AG08395 (cell line): ENCODE measurements at regions not wholly inside any gene's neighbourhood (a gene's known extent, or its start where the extent isn't known, plus 50 kb on each side); places are given as distances from the start of the nearest gene placed in this dataset.

Experiments used
- DNase-seq: peaks from one replicate; pipeline ENCODE4 v3.0.0; 2012; ENCODE audit warnings: mixed read lengths, low spot score

- DNase-seq = no peak
Observed at GRCh38 chr7:133191787-133192186, 61.1 kb upstream of the EXOC4 start.

- no peak for DNase-seq
Observed at GRCh38 chr7:133195868-133196267, 57.0 kb upstream of the EXOC4 start.

GRCh38 chr7:133196856-133197612 is 55.8 kb upstream of the EXOC4 start:
- DNase-seq = no peak

- no peak for DNase-seq
Observed at GRCh38 chr7:133197972-133198544, 54.8 kb upstream of the EXOC4 start.

- DNase-seq = no peak
Observed at GRCh38 chr7:133199831-133200230, 53.0 kb upstream of the EXOC4 start.

GRCh38 chr7:133201470-133201869 is 51.4 kb upstream of the EXOC4 start:
- no peak for DNase-seq

GRCh38 chr7:133202942-133203341 is 49.9 kb upstream of the EXOC4 start:
- DNase-seq = no peak
